OCI-LY3 (cell line): ENCODE measurements at regions not wholly inside any gene's neighbourhood (a gene's known extent, or its start where the extent isn't known, plus 50 kb on each side); places are given as distances from the start of the nearest gene placed in this dataset.

Experiments used
- CTCF ChIP-seq: fragments of 200-600, 300-600 bp; sonication (generic); IDR thresholded peaks from 2 replicates; pipeline ENCODE4 v1.5.1; 2014; ENCODE audit warnings: antibody characterized with exemption, low read length, low read depth
- EZH2phosphoT487 ChIP-seq: fragments of 200-600 bp; shearing (Covaris generic); IDR thresholded peaks from 2 replicates; pipeline ENCODE4 v1.6.1; 2018; ENCODE audit warnings: antibody characterized with exemption, mixed run types, low read depth

GRCh38 chr1:30447701-30448100 lies 275.7 kb downstream of the MATN1 start:
- TF ChIP-seq CTCF (no peak), EZH2phosphoT487 (no peak)
